ENCODE measurements at regions not wholly inside any gene's neighbourhood (a gene's known extent, or its start where the extent isn't known, plus 50 kb on each side); places are given as distances from the start of the nearest gene placed in this dataset.

GRCh38 chr18:22344445-22344844, 73.3 kb downstream of the CTAGE1 start:
- H3K9me3 Mint-ChIP-seq = no peaks in the 10 kb centered on the region
- H3K4me3 Mint-ChIP-seq = no peak overlapping the region
- peaks cover 27% of the 10 kb centered on the region for H3K27me3 Mint-ChIP-seq (ENCODE audit: insufficient read depth)
- H3K27ac Mint-ChIP-seq = no peak overlapping the region
- TF ChIP-seq CTCF (IDR thresholded peaks at IDR 0.05) = no peak
- DNase-seq = no peak
- H3K36me3 Mint-ChIP-seq (ENCODE audit: low read depth) = no peaks in the 10 kb centered on the region
- peaks cover 52% of the 10 kb centered on the region for H3K4me1 Mint-ChIP-seq (ENCODE audit: low read depth)

GRCh38 chr18:22343613-22344012, 74.1 kb downstream of the CTAGE1 start:
- no peak for DNase-seq
- Mint-ChIP-seq H3K27me3 (ENCODE audit: insufficient read depth) (peaks cover 31% of the 10 kb centered on the region), H3K9me3 (no peaks in the 10 kb centered on the region), H3K36me3 (ENCODE audit: low read depth) (no peaks in the 10 kb centered on the region), H3K27ac (no peak overlapping the region), H3K4me3 (no peak overlapping the region), H3K4me1 (ENCODE audit: low read depth) (peaks cover 44% of the 10 kb centered on the region)
- TF ChIP-seq CTCF (IDR thresholded peaks at IDR 0.05) = no peak

DNA sequence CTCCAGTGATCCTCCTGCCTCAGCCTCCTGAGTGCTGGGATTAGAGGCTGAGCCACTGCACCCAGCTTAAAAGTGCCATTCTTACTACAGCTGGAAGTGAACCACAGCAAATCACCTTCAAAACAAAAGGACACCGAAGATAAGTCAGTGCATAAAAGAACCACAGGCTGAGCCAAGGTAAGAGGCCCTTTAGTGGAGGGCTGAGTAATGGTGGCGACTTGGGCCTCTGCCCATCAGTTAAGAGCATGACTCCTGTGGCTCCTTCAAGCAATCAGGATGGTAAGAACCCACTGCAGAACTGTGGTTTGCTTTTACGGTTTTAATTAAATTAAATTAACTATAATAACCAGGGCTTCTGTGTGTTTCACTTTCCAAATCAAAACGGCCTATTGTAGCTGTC, 75.1 kb downstream of the CTAGE1 start:
- H3K9me3 Mint-ChIP-seq = no peaks in the 10 kb centered on the region
- H3K27ac Mint-ChIP-seq = no peak overlapping the region
- H3K36me3 Mint-ChIP-seq (ENCODE audit: low read depth) = no peaks in the 10 kb centered on the region
- no peak for TF ChIP-seq CTCF (IDR thresholded peaks at IDR 0.05)
- peaks cover 37% of the 10 kb centered on the region for H3K4me1 Mint-ChIP-seq (ENCODE audit: low read depth)
- H3K27me3 Mint-ChIP-seq (ENCODE audit: insufficient read depth) = peaks cover 40% of the 10 kb centered on the region
- DNase-seq = peak; percentile 67
- H3K4me3 Mint-ChIP-seq = no peak overlapping the region; the same call in 1 of the 2 replicates

DNA sequence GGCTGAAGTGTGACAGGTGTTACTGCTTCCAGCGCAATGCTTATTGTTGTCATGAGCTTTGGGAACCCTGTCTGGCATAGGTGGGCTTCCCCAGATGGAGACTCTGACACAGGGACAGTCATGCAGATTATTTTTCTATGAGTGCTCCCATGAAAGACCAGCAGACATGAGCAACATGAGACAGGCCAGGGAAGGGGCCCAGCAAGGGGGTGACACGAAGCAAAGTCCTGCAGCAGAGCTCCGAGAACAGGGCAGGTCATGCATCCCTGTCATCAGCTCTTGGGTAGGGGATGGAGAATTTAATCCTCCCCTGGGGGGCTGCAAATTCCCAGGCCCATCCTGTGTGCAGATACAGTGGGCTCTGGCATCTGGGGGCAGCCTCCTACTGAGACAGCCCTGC, 77.4 kb downstream of the CTAGE1 start:
- Mint-ChIP-seq H3K27ac (no peak overlapping the region), H3K4me3 (no peak overlapping the region), H3K9me3 (no peaks in the 10 kb centered on the region), H3K36me3 (ENCODE audit: low read depth) (no peaks in the 10 kb centered on the region), H3K27me3 (ENCODE audit: insufficient read depth) (peaks cover 50% of the 10 kb centered on the region), H3K4me1 (ENCODE audit: low read depth) (peaks cover 14% of the 10 kb centered on the region)
- no peak for DNase-seq
- no peak for TF ChIP-seq CTCF (IDR thresholded peaks at IDR 0.05)

DNA sequence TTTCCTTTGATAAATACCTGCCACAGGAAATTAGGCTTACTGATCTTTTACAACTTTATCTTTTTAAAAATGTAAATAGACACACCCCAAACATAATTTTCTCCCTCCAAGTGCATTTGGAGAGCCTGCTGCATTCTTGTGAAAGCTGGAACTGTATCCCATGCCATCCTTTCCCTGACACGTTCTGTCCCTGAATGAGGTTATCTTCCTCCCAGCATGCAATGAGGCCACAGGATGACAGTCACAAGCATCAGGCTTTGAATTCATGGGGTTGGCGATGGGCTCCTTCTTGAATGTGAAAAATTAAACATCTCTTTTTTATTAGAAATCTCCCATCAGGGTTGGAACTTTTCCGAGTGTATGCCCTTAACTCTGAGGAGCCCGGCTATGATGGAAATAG, 77.8 kb downstream of the CTAGE1 start:
- no peak overlapping the region for H3K4me3 Mint-ChIP-seq
- TF ChIP-seq CTCF (IDR thresholded peaks at IDR 0.05) = no peak
- peaks cover 51% of the 10 kb centered on the region for H3K27me3 Mint-ChIP-seq (ENCODE audit: insufficient read depth)
- DNase-seq = no peak
- H3K4me1 Mint-ChIP-seq (ENCODE audit: low read depth) = peaks cover 13% of the 10 kb centered on the region
- H3K9me3 Mint-ChIP-seq = no peaks in the 10 kb centered on the region
- H3K36me3 Mint-ChIP-seq (ENCODE audit: low read depth) = no peaks in the 10 kb centered on the region
- no peak overlapping the region for H3K27ac Mint-ChIP-seq

DNA sequence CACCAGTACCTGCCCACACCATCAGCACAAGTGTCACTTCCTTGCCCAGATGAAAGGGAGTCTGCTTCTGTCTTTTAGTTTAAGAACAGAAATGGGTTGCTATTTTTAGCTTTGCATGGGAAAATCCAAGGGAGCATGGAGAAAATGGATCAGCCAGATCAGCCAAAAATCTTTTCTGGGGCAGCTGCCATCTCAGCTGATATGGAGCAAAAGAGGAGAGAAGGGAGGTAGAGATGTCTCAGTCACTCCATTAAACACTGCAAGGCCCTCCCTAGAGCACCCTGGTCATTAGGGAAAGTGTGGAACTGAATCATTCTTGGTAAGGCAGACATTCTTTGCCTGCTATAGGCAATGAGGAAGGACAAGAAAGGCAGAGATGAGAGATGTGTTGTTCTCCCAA, 79.9 kb downstream of the CTAGE1 start:
- H3K27ac Mint-ChIP-seq = no peak overlapping the region
- TF ChIP-seq CTCF (IDR thresholded peaks at IDR 0.05) = no peak
- H3K4me1 Mint-ChIP-seq (ENCODE audit: low read depth) = peaks cover 9% of the 10 kb centered on the region
- H3K4me3 Mint-ChIP-seq = no peak overlapping the region
- H3K27me3 Mint-ChIP-seq (ENCODE audit: insufficient read depth) = peaks cover 55% of the 10 kb centered on the region
- H3K9me3 Mint-ChIP-seq = no peaks in the 10 kb centered on the region
- DNase-seq = no peak
- H3K36me3 Mint-ChIP-seq (ENCODE audit: low read depth) = no peaks in the 10 kb centered on the region

Data from HFFc6 (cell line).